Chondrocyte (in vitro differentiated cells): ENCODE measurements at regions not wholly inside any gene's neighbourhood (a gene's known extent, or its start where the extent isn't known, plus 50 kb on each side); places are given as distances from the start of the nearest gene placed in this dataset.

Experiments
- DNase-seq: peaks from one replicate; pipeline ENCODE4 v3.0.0; 2021; ENCODE audit warnings: mixed read lengths, low spot score
- H3K27ac Mint-ChIP-seq: one replicate; pipeline ENCODE4 v1.8.0; 2021; ENCODE audit warnings: mild to moderate bottlenecking, moderate library complexity, mixed read lengths; ENCODE audit not compliant: unreplicated experiment
- H3K27me3 Mint-ChIP-seq: 2 replicates; pipeline ENCODE4 v1.8.0; 2021; ENCODE audit warnings: low read depth, mixed read lengths
- H3K36me3 Mint-ChIP-seq: 2 replicates; pipeline ENCODE4 v1.8.0; 2021; ENCODE audit warnings: low read depth, mixed read lengths
- H3K4me1 Mint-ChIP-seq: 2 replicates; pipeline ENCODE4 v1.8.0; 2021; ENCODE audit warnings: low read depth, mild to moderate bottlenecking, mixed read lengths
- H3K4me3 Mint-ChIP-seq: one replicate; pipeline ENCODE4 v1.8.0; 2021; ENCODE audit warnings: mild to moderate bottlenecking, moderate library complexity, mixed read lengths; ENCODE audit not compliant: unreplicated experiment
- H3K9me3 Mint-ChIP-seq: 2 replicates; pipeline ENCODE4 v1.8.0; 2021; ENCODE audit warnings: low read depth, mixed read lengths
- TF ChIP-seq, protein P1 (sequence below): fragments of 200-600 bp; sonication (generic); IDR thresholded peaks from 2 replicates; pipeline ENCODE4 v1.5.0; 2021; ENCODE audit warnings: antibody characterized with exemption, mild to moderate bottlenecking, moderate library complexity

DNA sequence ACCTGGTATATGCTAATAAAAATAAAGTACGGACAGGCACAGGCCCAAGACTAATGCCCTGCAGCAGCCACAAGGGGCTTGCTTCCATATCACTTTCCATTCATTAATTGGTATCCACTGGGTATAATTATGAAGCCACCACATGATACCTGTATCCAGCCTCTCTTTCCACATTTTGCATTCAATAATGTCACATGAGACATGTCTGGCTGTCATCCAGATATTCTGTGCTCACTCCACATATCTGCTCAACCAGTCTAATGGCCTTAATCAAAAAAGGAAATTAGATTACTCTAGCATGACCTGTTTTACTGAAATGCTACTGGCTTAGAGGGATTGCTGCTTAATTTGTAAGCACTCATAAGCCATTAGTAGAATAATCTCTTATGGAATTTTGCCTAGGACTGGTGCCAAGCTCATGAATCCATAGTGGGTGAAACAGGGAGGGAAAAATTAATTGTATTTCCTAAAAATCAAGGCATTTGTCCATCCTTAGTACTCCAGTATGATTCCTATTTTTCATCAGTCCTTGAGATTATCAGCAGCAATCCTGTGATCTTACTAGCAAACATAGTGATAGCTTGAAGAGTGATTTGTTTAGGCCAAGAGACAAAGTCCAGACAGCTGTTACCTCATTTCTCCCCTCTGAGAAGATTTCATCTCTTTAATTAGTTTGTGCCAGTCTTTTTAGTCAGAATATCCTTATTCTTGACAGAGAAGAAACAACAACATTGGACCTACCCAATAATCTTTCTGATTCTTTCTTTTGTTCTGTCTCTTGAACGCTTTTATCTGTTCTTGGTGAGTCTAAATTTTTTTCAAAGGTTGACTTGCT lies 119.2 kb upstream of the ABCA1 start:
- no peaks in the 10 kb centered on the region for H3K4me1 Mint-ChIP-seq
- TF ChIP-seq, protein P1, sequence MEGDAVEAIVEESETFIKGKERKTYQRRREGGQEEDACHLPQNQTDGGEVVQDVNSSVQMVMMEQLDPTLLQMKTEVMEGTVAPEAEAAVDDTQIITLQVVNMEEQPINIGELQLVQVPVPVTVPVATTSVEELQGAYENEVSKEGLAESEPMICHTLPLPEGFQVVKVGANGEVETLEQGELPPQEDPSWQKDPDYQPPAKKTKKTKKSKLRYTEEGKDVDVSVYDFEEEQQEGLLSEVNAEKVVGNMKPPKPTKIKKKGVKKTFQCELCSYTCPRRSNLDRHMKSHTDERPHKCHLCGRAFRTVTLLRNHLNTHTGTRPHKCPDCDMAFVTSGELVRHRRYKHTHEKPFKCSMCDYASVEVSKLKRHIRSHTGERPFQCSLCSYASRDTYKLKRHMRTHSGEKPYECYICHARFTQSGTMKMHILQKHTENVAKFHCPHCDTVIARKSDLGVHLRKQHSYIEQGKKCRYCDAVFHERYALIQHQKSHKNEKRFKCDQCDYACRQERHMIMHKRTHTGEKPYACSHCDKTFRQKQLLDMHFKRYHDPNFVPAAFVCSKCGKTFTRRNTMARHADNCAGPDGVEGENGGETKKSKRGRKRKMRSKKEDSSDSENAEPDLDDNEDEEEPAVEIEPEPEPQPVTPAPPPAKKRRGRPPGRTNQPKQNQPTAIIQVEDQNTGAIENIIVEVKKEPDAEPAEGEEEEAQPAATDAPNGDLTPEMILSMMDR = no peak
- no peak overlapping the region for H3K27ac Mint-ChIP-seq
- H3K27me3 Mint-ChIP-seq = no peaks in the 10 kb centered on the region
- H3K9me3 Mint-ChIP-seq = no peaks in the 10 kb centered on the region
- no peaks in the 10 kb centered on the region for H3K36me3 Mint-ChIP-seq
- DNase-seq = no peak
- H3K4me3 Mint-ChIP-seq = no peak overlapping the region

DNA sequence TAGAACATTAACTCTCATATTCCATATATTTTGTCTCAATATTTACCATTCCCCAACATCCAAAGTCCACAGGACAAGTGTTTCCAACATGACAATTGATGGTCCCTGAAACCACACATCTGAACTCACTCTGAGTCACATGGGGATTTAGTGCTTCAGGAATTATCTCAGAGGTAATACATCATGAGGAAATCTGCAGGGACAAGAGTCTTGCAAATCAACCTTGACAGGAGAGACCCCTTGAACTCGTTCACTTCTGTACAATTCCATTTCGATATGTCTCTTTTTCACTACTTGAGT lies 119.7 kb upstream of the ABCA1 start:
- no peaks in the 10 kb centered on the region for H3K36me3 Mint-ChIP-seq
- no peaks in the 10 kb centered on the region for H3K4me1 Mint-ChIP-seq
- H3K27ac Mint-ChIP-seq = no peak overlapping the region
- no peak overlapping the region for H3K4me3 Mint-ChIP-seq
- DNase-seq = no peak
- TF ChIP-seq, protein P1 = no peak
- H3K27me3 Mint-ChIP-seq = no peaks in the 10 kb centered on the region
- no peaks in the 10 kb centered on the region for H3K9me3 Mint-ChIP-seq

- Mint-ChIP-seq H3K4me3 (no peak overlapping the region), H3K27me3 (no peaks in the 10 kb centered on the region), H3K4me1 (peaks cover 5% of the 10 kb centered on the region), H3K36me3 (no peaks in the 10 kb centered on the region), H3K9me3 (no peaks in the 10 kb centered on the region), H3K27ac (no peak overlapping the region)
- TF ChIP-seq, protein P1 = no peak
- DNase-seq = no peak
Measured at GRCh38 chr9:105048331-105048730, 120.4 kb upstream of the ABCA1 start.

GRCh38 chr9:105050296-105050695 lies 122.3 kb upstream of the ABCA1 start:
- H3K27me3 Mint-ChIP-seq = no peaks in the 10 kb centered on the region
- no peak overlapping the region for H3K27ac Mint-ChIP-seq
- DNase-seq = no peak

DNA sequence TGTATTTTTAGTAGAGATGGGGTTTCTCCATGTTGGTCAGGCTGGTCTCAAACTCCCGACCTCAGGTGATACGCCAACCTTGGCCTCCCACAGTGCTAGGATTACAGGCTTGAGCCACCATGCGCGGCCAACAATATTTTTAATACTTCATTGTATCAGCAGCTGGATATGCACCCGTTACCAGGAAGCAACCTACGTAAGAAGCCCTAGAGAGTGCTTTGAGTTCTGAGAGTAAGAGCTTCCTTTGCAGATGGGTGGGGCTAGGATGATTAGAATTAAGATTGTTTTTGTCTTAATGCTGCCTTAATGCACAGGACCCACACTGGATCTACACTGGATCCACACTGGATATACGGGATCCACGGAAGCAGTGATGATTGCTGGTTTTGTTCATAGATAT lies 123.9 kb upstream of the ABCA1 start:
- Mint-ChIP-seq H3K27ac (no peak overlapping the region), H3K36me3 (no peaks in the 10 kb centered on the region), H3K4me1 (peaks cover 27% of the 10 kb centered on the region), H3K4me3 (no peak overlapping the region), H3K9me3 (peaks cover 4% of the 10 kb centered on the region), H3K27me3 (no peaks in the 10 kb centered on the region)
- TF ChIP-seq, protein P1 = no peak
- no peak for DNase-seq

More at GRCh38 chr9:105050296-105050695, 122.3 kb upstream of the ABCA1 start:
- no peaks in the 10 kb centered on the region for H3K36me3 Mint-ChIP-seq
- TF ChIP-seq, protein P1 = no peak
- H3K4me3 Mint-ChIP-seq = no peak overlapping the region
- H3K4me1 Mint-ChIP-seq = peaks cover 20% of the 10 kb centered on the region
- peaks cover 4% of the 10 kb centered on the region for H3K9me3 Mint-ChIP-seq
